ENCODE measurements at regions not wholly inside any gene's neighbourhood (a gene's known extent, or its start where the extent isn't known, plus 50 kb on each side); places are given as distances from the start of the nearest gene placed in this dataset.
A peak's percentile ranks its signal among the peaks of the same experiment; 100 is the strongest.
"Not testable (repeated sequence)": the region's sequence is repeated elsewhere in the genome, so short reads cannot be mapped to it uniquely, and the experiment has no call there.

DNA sequence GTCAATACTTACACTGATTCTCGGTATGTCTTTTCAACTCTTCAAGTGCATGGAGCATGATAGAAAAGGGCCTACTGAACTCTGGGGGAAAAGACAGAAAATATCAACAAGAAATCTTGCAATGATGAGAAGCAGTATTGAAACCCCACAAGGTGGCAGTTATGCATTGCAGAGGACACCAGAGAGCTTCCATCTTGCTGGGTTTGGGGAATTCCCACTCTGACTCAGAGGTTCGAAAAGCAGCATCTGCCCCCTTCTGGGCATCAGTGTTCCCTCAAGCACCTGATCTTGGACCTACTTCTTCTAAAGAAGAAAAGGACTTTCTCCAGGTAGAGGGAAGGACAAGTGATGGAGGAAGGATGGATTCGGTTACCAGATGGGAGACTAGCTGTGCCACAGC, 147.5 kb upstream of the OSBPL11 start:
- not testable (repeated sequence) for H3K27ac ChIP-seq; H3K4me3 ChIP-seq (ENCODE audit: low read depth, low read length); H3K27me3 ChIP-seq (ENCODE audit: insufficient read depth, low read depth, severe bottlenecking); H3K36me3 ChIP-seq; H3K9me3 ChIP-seq (ENCODE audit: severe bottlenecking)
- TF ChIP-seq, protein P1, sequence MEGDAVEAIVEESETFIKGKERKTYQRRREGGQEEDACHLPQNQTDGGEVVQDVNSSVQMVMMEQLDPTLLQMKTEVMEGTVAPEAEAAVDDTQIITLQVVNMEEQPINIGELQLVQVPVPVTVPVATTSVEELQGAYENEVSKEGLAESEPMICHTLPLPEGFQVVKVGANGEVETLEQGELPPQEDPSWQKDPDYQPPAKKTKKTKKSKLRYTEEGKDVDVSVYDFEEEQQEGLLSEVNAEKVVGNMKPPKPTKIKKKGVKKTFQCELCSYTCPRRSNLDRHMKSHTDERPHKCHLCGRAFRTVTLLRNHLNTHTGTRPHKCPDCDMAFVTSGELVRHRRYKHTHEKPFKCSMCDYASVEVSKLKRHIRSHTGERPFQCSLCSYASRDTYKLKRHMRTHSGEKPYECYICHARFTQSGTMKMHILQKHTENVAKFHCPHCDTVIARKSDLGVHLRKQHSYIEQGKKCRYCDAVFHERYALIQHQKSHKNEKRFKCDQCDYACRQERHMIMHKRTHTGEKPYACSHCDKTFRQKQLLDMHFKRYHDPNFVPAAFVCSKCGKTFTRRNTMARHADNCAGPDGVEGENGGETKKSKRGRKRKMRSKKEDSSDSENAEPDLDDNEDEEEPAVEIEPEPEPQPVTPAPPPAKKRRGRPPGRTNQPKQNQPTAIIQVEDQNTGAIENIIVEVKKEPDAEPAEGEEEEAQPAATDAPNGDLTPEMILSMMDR (IDR thresholded peaks at IDR 0.05; ENCODE audit: low read depth, low read length), result 0 out of 2 replicates have a peak, but pooled peaks have one; percentile 14
- DNase-seq, result peak; percentile 25

DNA sequence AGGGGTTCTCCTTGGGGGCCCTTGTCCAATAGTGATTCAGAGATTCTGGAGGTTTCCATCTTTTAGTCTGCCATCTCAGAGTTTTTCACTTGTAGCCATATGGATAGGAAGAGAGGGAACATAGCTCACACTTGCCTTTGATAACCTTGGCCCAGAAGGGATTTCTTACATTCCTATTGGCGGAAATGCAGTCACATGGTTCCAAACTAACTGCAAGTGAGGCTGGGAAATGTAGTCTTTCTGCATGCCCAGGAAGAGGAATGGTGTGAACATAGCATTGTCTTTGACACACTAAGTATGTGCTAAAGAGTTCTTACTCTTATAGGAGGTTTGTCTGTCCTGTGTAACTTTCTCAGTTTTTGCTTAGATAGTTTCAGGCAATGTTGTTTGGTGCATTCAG, 161.8 kb upstream of the OSBPL11 start:
- not testable (repeated sequence) for H3K36me3 ChIP-seq; H3K27me3 ChIP-seq (ENCODE audit: insufficient read depth, low read depth, severe bottlenecking); H3K4me3 ChIP-seq (ENCODE audit: low read depth, low read length); H3K9me3 ChIP-seq (ENCODE audit: severe bottlenecking); H3K27ac ChIP-seq; DNase-seq

DNA sequence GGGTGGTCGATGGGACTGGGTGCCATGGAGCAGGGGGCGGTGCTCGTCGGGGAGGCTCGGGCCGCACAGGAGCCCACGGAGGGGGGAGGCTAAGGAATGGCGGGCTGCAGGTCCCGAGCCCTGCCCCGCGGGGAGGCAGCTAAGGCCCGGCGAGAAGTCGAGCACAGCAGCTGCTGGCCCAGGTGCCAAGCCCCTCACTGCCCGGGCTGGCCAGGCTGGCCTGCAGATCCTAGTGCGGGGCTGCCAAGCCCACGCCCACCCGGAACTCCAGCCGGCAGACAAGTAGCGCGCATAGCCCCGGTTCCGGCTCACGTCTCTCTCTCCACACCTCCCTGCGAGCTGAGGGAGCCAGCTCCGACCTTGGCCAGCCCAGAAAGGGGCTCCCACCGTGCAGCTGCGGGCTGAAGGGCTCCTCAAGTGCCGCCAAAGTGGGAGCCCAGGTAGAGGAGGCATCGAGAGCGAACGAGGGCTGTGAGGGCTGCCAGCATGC, 163.4 kb upstream of the OSBPL11 start:
- H3K36me3 ChIP-seq; H3K27me3 ChIP-seq (ENCODE audit: insufficient read depth, low read depth, severe bottlenecking); H3K27ac ChIP-seq; H3K4me3 ChIP-seq (ENCODE audit: low read depth, low read length); DNase-seq; H3K9me3 ChIP-seq (ENCODE audit: severe bottlenecking): not testable (repeated sequence)

DNA sequence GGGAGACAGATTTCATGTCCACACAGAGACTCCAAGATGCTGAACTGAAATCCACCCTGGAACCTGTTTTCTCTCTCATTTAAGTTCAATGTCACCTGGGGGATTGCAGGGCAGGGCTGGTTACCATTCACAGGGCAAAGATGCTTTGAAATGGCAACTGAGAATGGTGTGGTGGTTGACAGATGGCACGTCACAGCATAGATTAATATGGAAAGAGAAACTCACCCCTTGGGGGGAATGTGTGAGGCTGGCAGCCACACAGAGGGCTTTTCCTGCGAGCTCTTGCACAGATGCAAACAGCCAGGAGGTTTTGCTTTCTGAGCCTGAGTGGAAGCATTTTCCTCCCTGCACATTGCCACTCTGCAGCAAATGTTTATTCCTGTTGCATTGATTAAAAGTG, 167.3 kb upstream of the OSBPL11 start:
- not testable (repeated sequence) for H3K4me3 ChIP-seq (ENCODE audit: low read depth, low read length); DNase-seq; H3K36me3 ChIP-seq; H3K9me3 ChIP-seq (ENCODE audit: severe bottlenecking); H3K27ac ChIP-seq; H3K27me3 ChIP-seq (ENCODE audit: insufficient read depth, low read depth, severe bottlenecking)

DNA sequence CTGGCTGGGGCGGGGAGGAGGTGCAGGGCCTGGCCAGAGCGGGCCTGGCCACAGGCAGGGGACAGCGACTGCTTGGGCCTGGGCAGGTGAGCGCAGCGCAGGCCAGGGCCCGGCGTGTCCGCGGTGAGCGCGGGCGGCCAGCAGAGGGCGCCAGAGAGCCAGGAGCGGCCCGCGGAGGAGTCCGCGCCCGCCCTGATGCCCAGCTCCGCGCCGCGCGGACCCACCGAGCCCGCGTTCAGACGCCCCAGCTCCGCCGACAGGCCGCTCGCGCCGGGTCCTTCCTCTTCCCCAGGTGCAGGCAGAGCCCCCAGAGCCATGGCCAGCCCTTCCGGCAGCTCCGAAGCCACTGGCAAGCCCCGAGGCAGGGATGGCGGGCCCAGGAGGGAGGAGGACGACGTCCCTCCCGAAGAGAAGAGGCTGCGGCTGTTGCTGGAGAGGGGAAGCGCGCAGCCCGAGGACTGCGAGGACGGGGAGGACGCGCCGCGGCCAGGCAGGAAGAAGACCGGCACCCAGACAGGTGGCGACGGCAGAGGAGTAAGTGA, 171.1 kb upstream of the OSBPL11 start:
- H3K9me3 ChIP-seq (ENCODE audit: severe bottlenecking); H3K36me3 ChIP-seq; H3K27ac ChIP-seq; H3K27me3 ChIP-seq (ENCODE audit: insufficient read depth, low read depth, severe bottlenecking): not testable (repeated sequence)
- DNase-seq, result peak; percentile 62
- TF ChIP-seq, protein P1 (IDR thresholded peaks at IDR 0.05; ENCODE audit: low read depth, low read length), result peak; percentile 68
- H3K4me3 ChIP-seq (ENCODE audit: low read depth, low read length), result peak overlapping the region; percentile 54

DNA sequence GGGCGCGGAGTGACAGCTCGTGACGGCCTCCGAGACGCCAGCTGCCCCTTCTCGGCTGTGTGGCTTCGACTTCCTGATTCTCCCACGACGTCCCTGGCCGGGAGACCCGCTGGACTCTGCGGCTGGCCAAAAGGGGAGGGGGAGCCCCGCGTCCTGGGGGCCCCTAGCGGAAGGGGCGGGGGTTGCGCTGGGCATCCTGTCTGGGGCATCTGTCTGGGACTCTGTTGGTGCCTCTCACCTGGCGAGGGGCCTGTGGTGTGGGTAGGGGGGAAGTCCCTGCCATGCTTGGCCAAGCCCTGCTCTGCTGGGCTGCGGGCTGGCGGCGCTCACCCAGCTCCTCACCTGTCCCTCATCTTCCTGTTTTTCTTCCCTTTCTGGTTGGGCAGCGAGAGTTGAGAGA, 171.6 kb upstream of the OSBPL11 start:
- not testable (repeated sequence) for H3K27ac ChIP-seq; H3K36me3 ChIP-seq; H3K27me3 ChIP-seq (ENCODE audit: insufficient read depth, low read depth, severe bottlenecking); H3K9me3 ChIP-seq (ENCODE audit: severe bottlenecking)
- H3K4me3 ChIP-seq (ENCODE audit: low read depth, low read length), result peak overlapping the region; percentile 54
- DNase-seq, result peak; percentile 33

DNA sequence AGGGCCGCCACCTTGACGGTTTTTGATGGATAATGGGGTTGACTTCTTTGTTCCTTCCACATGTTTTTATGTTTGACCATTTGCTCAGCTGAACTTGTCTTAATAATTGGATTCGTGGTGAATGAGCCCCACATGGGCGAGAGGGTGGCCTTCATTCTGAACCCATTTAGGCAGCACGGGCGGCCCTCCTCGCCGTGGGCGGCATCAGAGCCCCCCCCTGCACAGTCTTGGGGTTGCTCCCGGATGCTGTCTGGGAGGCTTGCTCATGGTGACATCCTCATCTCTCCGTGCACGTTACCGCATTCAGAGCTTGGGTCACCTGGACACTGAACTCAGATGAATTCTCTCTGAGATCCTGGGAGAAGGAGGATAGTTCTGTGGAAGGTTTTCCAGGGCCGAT, 172.3 kb upstream of the OSBPL11 start:
- Histone ChIP-seq H3K4me3 (ENCODE audit: low read depth, low read length) (no peak overlapping the region), H3K9me3 (ENCODE audit: severe bottlenecking) (no peaks in the 10 kb centered on the region), H3K27me3 (ENCODE audit: insufficient read depth, low read depth, severe bottlenecking) (no peaks in the 10 kb centered on the region), H3K27ac (no peak overlapping the region), H3K36me3 (no peaks in the 10 kb centered on the region)
- TF ChIP-seq, protein P1 (IDR thresholded peaks at IDR 0.05; ENCODE audit: low read depth, low read length), result no peak
- no peak for DNase-seq

DNA sequence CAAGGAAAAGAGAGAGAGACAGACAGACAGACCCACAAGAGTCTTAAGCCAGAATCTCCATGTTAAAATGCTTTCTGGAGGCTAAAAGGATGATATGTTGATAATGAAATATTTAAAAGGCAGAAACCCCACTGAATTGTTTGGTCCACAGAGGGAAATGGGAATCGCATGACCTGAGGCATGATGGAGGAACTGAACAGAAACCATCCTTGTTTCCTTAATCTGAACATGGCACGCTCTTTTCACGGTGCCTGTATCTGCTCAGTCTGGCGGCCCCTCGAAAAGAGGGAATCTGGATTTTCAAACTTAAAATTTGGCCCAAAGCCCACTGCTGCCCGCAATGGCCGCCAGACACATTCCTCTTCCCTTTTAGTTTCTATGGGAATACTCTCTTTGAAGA, 173.5 kb upstream of the OSBPL11 start:
- not testable (repeated sequence) for H3K4me3 ChIP-seq (ENCODE audit: low read depth, low read length); H3K27ac ChIP-seq; H3K36me3 ChIP-seq; H3K9me3 ChIP-seq (ENCODE audit: severe bottlenecking); DNase-seq; H3K27me3 ChIP-seq (ENCODE audit: insufficient read depth, low read depth, severe bottlenecking)

DNA sequence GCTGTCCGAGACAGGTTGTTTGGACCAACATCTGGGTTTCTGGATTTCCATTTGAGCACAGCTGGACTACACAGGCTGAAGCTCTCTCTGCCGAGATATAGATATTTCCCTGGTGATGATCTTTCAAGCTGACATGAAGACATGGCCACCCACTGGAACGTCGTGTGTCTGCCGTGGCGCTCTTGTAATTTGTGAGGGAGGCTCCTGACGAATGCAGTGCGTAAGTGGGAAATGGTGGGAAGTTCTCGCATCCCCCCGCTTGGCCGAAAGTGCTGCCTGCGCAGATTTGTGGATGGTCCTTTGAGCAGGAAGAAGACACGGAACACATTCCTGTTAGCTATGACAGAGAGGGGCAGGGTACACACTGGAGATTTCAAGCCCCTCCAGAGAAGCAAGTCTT, 176.2 kb upstream of the OSBPL11 start:
- not testable (repeated sequence) for H3K9me3 ChIP-seq (ENCODE audit: severe bottlenecking); DNase-seq; H3K27ac ChIP-seq; H3K4me3 ChIP-seq (ENCODE audit: low read depth, low read length); H3K36me3 ChIP-seq; H3K27me3 ChIP-seq (ENCODE audit: insufficient read depth, low read depth, severe bottlenecking)

DNA sequence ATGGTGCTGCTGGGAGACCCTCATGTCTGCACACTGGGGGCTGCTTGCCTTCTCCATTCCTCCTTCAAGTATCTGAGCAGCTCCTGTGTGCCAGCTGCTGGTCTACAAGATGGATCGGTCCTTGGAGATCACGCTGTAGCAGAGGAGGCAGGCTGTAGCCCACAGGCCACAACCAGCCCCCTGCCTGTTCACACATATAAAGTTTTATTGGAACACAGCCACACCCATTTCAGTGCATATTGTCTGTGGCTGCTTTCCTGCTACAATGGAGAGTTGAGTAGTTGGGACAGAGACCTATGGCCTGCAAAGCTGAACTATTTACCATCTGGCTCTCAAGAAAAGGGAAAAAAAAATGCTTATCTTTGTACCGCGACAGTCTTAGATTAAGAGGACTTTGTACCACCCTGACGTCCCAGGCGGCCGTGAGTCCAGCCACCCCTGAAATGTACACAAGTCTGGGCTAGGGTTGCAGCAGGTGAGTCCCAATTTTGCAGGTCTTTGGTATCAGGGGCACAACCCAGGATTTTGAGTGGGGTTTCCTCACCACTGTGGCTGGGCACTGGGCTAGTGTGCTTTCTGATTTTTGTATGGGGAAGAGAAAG, 179.2 kb upstream of the OSBPL11 start:
- H3K27me3 ChIP-seq (ENCODE audit: insufficient read depth, low read depth, severe bottlenecking); DNase-seq; H3K9me3 ChIP-seq (ENCODE audit: severe bottlenecking); H3K36me3 ChIP-seq; H3K27ac ChIP-seq; H3K4me3 ChIP-seq (ENCODE audit: low read depth, low read length): not testable (repeated sequence)

DNA sequence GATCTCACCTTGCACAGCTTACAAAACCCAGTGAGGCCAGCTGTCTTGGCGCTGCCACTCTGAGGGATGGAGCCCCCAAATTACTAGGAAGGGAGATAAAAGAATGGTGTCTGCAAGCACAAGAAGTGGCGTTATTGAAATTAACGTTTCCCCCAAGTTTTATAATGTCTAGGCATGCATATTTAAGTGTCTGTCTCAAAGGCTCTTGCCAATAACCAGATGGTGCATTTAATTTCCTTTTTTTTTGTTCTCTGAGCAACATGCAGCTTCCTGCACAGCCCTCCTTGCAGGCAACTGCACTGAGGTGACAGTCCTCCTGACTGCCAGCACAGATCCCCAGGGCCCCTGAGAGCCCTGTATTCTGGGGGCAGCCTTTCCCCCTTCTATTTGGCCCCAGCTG, 179.8 kb upstream of the OSBPL11 start:
- not testable (repeated sequence) for H3K27ac ChIP-seq; H3K27me3 ChIP-seq (ENCODE audit: insufficient read depth, low read depth, severe bottlenecking); DNase-seq; H3K9me3 ChIP-seq (ENCODE audit: severe bottlenecking); H3K36me3 ChIP-seq; H3K4me3 ChIP-seq (ENCODE audit: low read depth, low read length)
